Trophoblast cell (in vitro differentiated cells and primary cell): ENCODE measurements at regions not wholly inside any gene's neighbourhood (a gene's known extent, or its start where the extent isn't known, plus 50 kb on each side); places are given as distances from the start of the nearest gene placed in this dataset.
"Not testable (repeated sequence)": the region's sequence is repeated elsewhere in the genome, so short reads cannot be mapped to it uniquely, and the experiment has no call there.

Experiments used
- DNase-seq, 2 donors: peaks; one replicate each; pipeline ENCODE4 v3.0.0-alpha.2; 2016
- H2AFZ ChIP-seq: 2 replicates; pipeline ENCODE4 v1.6.1; 2013; ENCODE audit warnings: low read length, moderate library complexity, mild to moderate bottlenecking; ENCODE audit not compliant: insufficient read depth, poor library complexity
- H2AK5ac ChIP-seq: 2 replicates; pipeline ENCODE4 v1.6.1; 2013; ENCODE audit warnings: mild to moderate bottlenecking, low read length
- H2BK120ac ChIP-seq: 2 replicates; pipeline ENCODE4 v1.6.1; 2013; ENCODE audit warnings: low read length, mild to moderate bottlenecking, moderate library complexity; ENCODE audit not compliant: insufficient read depth, poor library complexity
- H2BK12ac ChIP-seq: 2 replicates; pipeline ENCODE4 v1.6.1; 2013; ENCODE audit warnings: mild to moderate bottlenecking, low read length, moderate library complexity
- H2BK5ac ChIP-seq: 2 replicates; pipeline ENCODE4 v1.6.1; 2013; ENCODE audit warnings: low read length, low read depth, moderate library complexity, mild to moderate bottlenecking; ENCODE audit not compliant: poor library complexity
- H3K14ac ChIP-seq: 2 replicates; pipeline ENCODE4 v1.6.1; 2013; ENCODE audit warnings: mild to moderate bottlenecking, low read length
- H3K18ac ChIP-seq: 2 replicates; pipeline ENCODE4 v1.6.1; 2013; ENCODE audit warnings: mild to moderate bottlenecking, low read length
- H3K23ac ChIP-seq: 2 replicates; pipeline ENCODE4 v1.6.1; 2013; ENCODE audit warnings: low read length
- H3K27ac ChIP-seq: 2 replicates; pipeline ENCODE4 v1.5.1; 2013; ENCODE audit warnings: low read depth, mild to moderate bottlenecking, inconsistent platforms, low read length, moderate library complexity
- H3K27me3 ChIP-seq: 2 replicates; pipeline ENCODE4 v1.6.1; 2013; ENCODE audit warnings: inconsistent platforms, mild to moderate bottlenecking, low read length, moderate library complexity; ENCODE audit not compliant: insufficient read depth
- H3K36me3 ChIP-seq, 2 experiments: 1 replicate in 1 of 2; 2 replicates in 1 of 2; pipeline ENCODE4 v1.6.1; 2013; ENCODE audit warnings: low read length in 2 of 2, mild to moderate bottlenecking in 2 of 2, moderate library complexity in 1 of 2; ENCODE audit not compliant: insufficient read depth in 2 of 2, control insufficient read depth in 1 of 2
- H3K4ac ChIP-seq: 2 replicates; pipeline ENCODE4 v1.6.1; 2013; ENCODE audit warnings: low read depth, mild to moderate bottlenecking, low read length, moderate library complexity
- H3K4me1 ChIP-seq, 2 experiments: 1 replicate in 1 of 2; 2 replicates in 1 of 2; pipeline ENCODE4 v1.6.1; 2013; ENCODE audit warnings: low read length in 2 of 2, mild to moderate bottlenecking in 2 of 2, moderate library complexity in 1 of 2; ENCODE audit not compliant: insufficient read depth in 2 of 2, control insufficient read depth in 1 of 2
- H3K4me2 ChIP-seq: 2 replicates; pipeline ENCODE4 v1.6.1; 2013; ENCODE audit warnings: inconsistent platforms, mild to moderate bottlenecking, low read length, moderate library complexity
- H3K4me3 ChIP-seq: 2 replicates; pipeline ENCODE4 v1.5.1; 2013; ENCODE audit warnings: mild to moderate bottlenecking, low read depth, low read length, inconsistent platforms
- H3K79me1 ChIP-seq: one replicate; pipeline ENCODE4 v1.6.1; 2013; ENCODE audit warnings: low read length
- H3K79me2 ChIP-seq: 2 replicates; pipeline ENCODE4 v1.6.1; 2013; ENCODE audit warnings: low read length, mild to moderate bottlenecking; ENCODE audit not compliant: control insufficient read depth, insufficient read depth, poor library complexity
- H3K9ac ChIP-seq: 2 replicates; pipeline ENCODE4 v1.6.1; 2013; ENCODE audit warnings: mild to moderate bottlenecking, low read length
- H3K9me3 ChIP-seq: 2 replicates; pipeline ENCODE4 v1.6.1; 2013; ENCODE audit warnings: low read depth, mild to moderate bottlenecking, control low read depth, inconsistent platforms, low read length; ENCODE audit not compliant: insufficient read depth
- H4K12ac ChIP-seq: 2 replicates; pipeline ENCODE4 v1.6.1; 2013; ENCODE audit warnings: low read depth, mild to moderate bottlenecking, low read length, moderate library complexity
- H4K8ac ChIP-seq: 2 replicates; pipeline ENCODE4 v1.6.1; 2013; ENCODE audit warnings: low read depth, mild to moderate bottlenecking, low read length, moderate library complexity
- H4K91ac ChIP-seq: one replicate; pipeline ENCODE4 v1.6.1; 2013; ENCODE audit warnings: low read depth, mild to moderate bottlenecking, low read length, moderate library complexity
- WGBS: extraction: QIAGEN DNeasy Blood & Tissue Kit; methylation state at CpG from one replicate; pipeline ENCODE4 v1.1.7; 2013; ENCODE audit warnings: missing lambda C conversion rate; ENCODE audit not compliant: insufficient read length, insufficient coverage; ENCODE audit errors: extremely low coverage; 5-methylcytosine and 5-hydroxymethylcytosine counted together

GRCh38 chr2:13334071-13334470, 617.3 kb downstream of the TRIB2 start:
- not testable (repeated sequence) for H3K27ac ChIP-seq, H3K4me1 ChIP-seq, H2AK5ac ChIP-seq, H3K4me3 ChIP-seq, H2BK5ac ChIP-seq, H4K8ac ChIP-seq, H3K23ac ChIP-seq, H3K4me2 ChIP-seq, H3K14ac ChIP-seq, H3K27me3 ChIP-seq, DNase-seq, H3K79me1 ChIP-seq, H4K91ac ChIP-seq, H3K9me3 ChIP-seq, H2BK12ac ChIP-seq, H3K18ac ChIP-seq, H2AFZ ChIP-seq, H2BK120ac ChIP-seq, H3K36me3 ChIP-seq, H3K79me2 ChIP-seq, H3K4ac ChIP-seq, H4K12ac ChIP-seq, H3K9ac ChIP-seq

GRCh38 chr2:13334545-13334944, 617.8 kb downstream of the TRIB2 start:
- H2BK12ac ChIP-seq: no peak overlapping the region
- H2BK5ac ChIP-seq: no peak overlapping the region
- no peak overlapping the region for H3K18ac ChIP-seq
- no peak overlapping the region for H2AK5ac ChIP-seq
- no peak for DNase-seq
- no peak overlapping the region for H3K4ac ChIP-seq
- no peaks in the 10 kb centered on the region for H3K36me3 ChIP-seq
- no peak overlapping the region for H4K12ac ChIP-seq
- H3K27me3 ChIP-seq: no peaks in the 10 kb centered on the region
- no peaks in the 10 kb centered on the region for H3K79me2 ChIP-seq
- H3K4me3 ChIP-seq: no peak overlapping the region
- H3K9ac ChIP-seq: no peak overlapping the region
- H3K79me1 ChIP-seq: no peaks in the 10 kb centered on the region
- H3K9me3 ChIP-seq: no peaks in the 10 kb centered on the region
- H3K23ac ChIP-seq: no peak overlapping the region
- H3K4me1 ChIP-seq: no peaks in the 10 kb centered on the region
- H3K4me2 ChIP-seq: no peak overlapping the region
- no peak overlapping the region for H3K14ac ChIP-seq
- no peak overlapping the region for H4K8ac ChIP-seq
- H4K91ac ChIP-seq: no peak overlapping the region
- H2BK120ac ChIP-seq: no peak overlapping the region
- H3K27ac ChIP-seq: no peak overlapping the region
- H2AFZ ChIP-seq: no peak overlapping the region

- Histone ChIP-seq H2BK120ac (no peak overlapping the region), H3K4me2 (no peak overlapping the region), H4K12ac (no peak overlapping the region), H3K4me3 (no peak overlapping the region), H3K18ac (no peak overlapping the region), H4K91ac (no peak overlapping the region), H2AFZ (no peak overlapping the region), H2BK12ac (no peak overlapping the region), H3K23ac (no peak overlapping the region), H3K4ac (no peak overlapping the region), H3K27me3 (no peaks in the 10 kb centered on the region), H3K36me3 (no peaks in the 10 kb centered on the region), H3K9me3 (no peaks in the 10 kb centered on the region), H3K79me1 (no peaks in the 10 kb centered on the region), H2BK5ac (no peak overlapping the region), H3K27ac (no peak overlapping the region), H2AK5ac (no peak overlapping the region), H3K14ac (no peak overlapping the region), H3K9ac (no peak overlapping the region), H4K8ac (no peak overlapping the region), H3K79me2 (no peaks in the 10 kb centered on the region), H3K4me1 (no peaks in the 10 kb centered on the region)
- WGBS: no CpG with 5 or more reads among the region's 2 CpGs
- no peak for DNase-seq
These were observed 619.3 kb downstream of the TRIB2 start for GRCh38 chr2:13335862-13336535.

GRCh38 chr2:13351068-13351467, 634.3 kb downstream of the TRIB2 start:
- H3K18ac ChIP-seq: no peak overlapping the region
- no peak overlapping the region for H2BK5ac ChIP-seq
- no peaks in the 10 kb centered on the region for H3K9me3 ChIP-seq
- no peak overlapping the region for H2BK12ac ChIP-seq
- no peaks in the 10 kb centered on the region for H3K36me3 ChIP-seq
- no peak overlapping the region for H3K23ac ChIP-seq
- H2BK120ac ChIP-seq: no peak overlapping the region
- H3K14ac ChIP-seq: no peak overlapping the region
- no peak for DNase-seq
- no CpG with 5 or more reads among the region's 2 CpGs for WGBS
- H3K4me3 ChIP-seq: no peak overlapping the region
- no peaks in the 10 kb centered on the region for H3K27me3 ChIP-seq
- H4K8ac ChIP-seq: no peak overlapping the region
- no peak overlapping the region for H3K4me2 ChIP-seq
- no peaks in the 10 kb centered on the region for H3K79me1 ChIP-seq
- H3K9ac ChIP-seq: no peak overlapping the region
- H4K12ac ChIP-seq: no peak overlapping the region
- no peak overlapping the region for H3K27ac ChIP-seq
- no peaks in the 10 kb centered on the region for H3K79me2 ChIP-seq
- H4K91ac ChIP-seq: no peak overlapping the region
- H2AK5ac ChIP-seq: no peak overlapping the region
- H3K4me1 ChIP-seq: no peaks in the 10 kb centered on the region
- no peak overlapping the region for H2AFZ ChIP-seq
- H3K4ac ChIP-seq: no peak overlapping the region
